ENCODE measurements at regions not wholly inside any gene's neighbourhood (a gene's known extent, or its start where the extent isn't known, plus 50 kb on each side); places are given as distances from the start of the nearest gene placed in this dataset.

- H3K9me3 Mint-ChIP-seq: peaks cover 3% of the 10 kb centered on the region
- DNase-seq (ENCODE audit: low spot score in 2 of 2) (no peak), ATAC-seq (replicated peaks; ENCODE audit: extremely low read depth, poor library complexity, severe bottlenecking) (no peak)
- H3K4me1 Mint-ChIP-seq: no peaks in the 10 kb centered on the region
- H3K4me3 Mint-ChIP-seq: no peak overlapping the region
- H3K27me3 Mint-ChIP-seq: no peaks in the 10 kb centered on the region
- H3K36me3 Mint-ChIP-seq (ENCODE audit: insufficient read depth): no peaks in the 10 kb centered on the region
- no peak overlapping the region for H3K27ac Mint-ChIP-seq (ENCODE audit: low read depth)
Measured at GRCh38 chr5:167814040-167814439, 477.4 kb upstream of the WWC1 start.

DNA sequence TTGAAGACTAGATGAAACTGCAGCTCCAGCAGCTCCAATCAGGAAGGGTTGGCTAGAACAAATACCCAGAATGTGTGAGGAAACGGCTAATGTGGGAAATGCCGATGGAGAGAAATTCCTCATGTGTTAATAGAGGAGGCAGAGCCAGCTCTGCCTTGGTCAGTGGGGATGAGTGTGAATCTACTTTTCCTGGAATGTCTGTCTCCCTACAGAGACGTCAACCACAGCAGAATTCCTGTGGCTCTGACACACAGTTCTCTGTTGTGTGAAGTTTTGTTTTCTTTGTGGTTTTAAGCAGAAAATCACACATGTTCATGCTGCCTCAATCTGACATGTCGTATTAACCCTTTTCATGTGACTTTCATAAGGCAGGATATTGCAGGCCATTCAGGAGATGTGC is 476.6 kb upstream of the WWC1 start:
- peaks cover 3% of the 10 kb centered on the region for H3K9me3 Mint-ChIP-seq
- no peaks in the 10 kb centered on the region for H3K27me3 Mint-ChIP-seq
- H3K27ac Mint-ChIP-seq (ENCODE audit: low read depth): no peak overlapping the region
- ATAC-seq (replicated peaks; ENCODE audit: extremely low read depth, poor library complexity, severe bottlenecking) (no peak), DNase-seq (ENCODE audit: low spot score in 2 of 2) (no peak)
- no peaks in the 10 kb centered on the region for H3K36me3 Mint-ChIP-seq (ENCODE audit: insufficient read depth)
- H3K4me1 Mint-ChIP-seq: no peaks in the 10 kb centered on the region
- no peak overlapping the region for H3K4me3 Mint-ChIP-seq

- Mint-ChIP-seq H3K27me3 (no peaks in the 10 kb centered on the region), H3K9me3 (peaks cover 3% of the 10 kb centered on the region), H3K4me3 (no peak overlapping the region), H3K27ac (ENCODE audit: low read depth) (no peak overlapping the region), H3K4me1 (no peaks in the 10 kb centered on the region), H3K36me3 (ENCODE audit: insufficient read depth) (no peaks in the 10 kb centered on the region)
- ATAC-seq (replicated peaks; ENCODE audit: extremely low read depth, poor library complexity, severe bottlenecking) (no peak), DNase-seq (ENCODE audit: low spot score in 2 of 2) (no peak)
Measured at GRCh38 chr5:167816354-167816753, 475.1 kb upstream of the WWC1 start.

GRCh38 chr5:167816864-167817263 is 474.6 kb upstream of the WWC1 start:
- ATAC-seq (replicated peaks; ENCODE audit: extremely low read depth, poor library complexity, severe bottlenecking): no peak
- DNase-seq (ENCODE audit: low spot score in 2 of 2): no peak
- H3K36me3 Mint-ChIP-seq (ENCODE audit: insufficient read depth): no peaks in the 10 kb centered on the region
- H3K4me3 Mint-ChIP-seq: no peak overlapping the region
- no peaks in the 10 kb centered on the region for H3K27me3 Mint-ChIP-seq
- no peak overlapping the region for H3K27ac Mint-ChIP-seq (ENCODE audit: low read depth)
- no peaks in the 10 kb centered on the region for H3K4me1 Mint-ChIP-seq
- H3K9me3 Mint-ChIP-seq: peaks cover 3% of the 10 kb centered on the region

DNA sequence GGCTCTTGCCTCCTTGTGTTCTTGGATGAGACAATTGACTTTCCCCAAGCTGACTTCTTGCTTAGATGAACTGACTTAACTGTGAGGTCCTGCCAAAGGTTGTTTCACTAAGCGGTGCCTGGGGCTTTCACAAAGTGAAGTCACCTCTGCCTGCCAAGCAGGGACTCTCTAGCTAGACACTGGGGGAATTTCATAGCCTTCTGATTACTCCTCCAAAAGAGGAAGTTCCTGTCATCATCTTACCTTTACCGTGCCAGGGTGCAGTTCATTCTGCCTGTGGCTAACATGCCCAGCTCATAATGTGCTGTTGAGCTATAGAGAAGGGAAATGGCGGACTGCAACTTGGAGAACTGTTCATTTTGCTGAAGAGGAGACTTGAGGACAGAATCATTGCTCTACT is 472.0 kb upstream of the WWC1 start:
- ATAC-seq (replicated peaks; ENCODE audit: extremely low read depth, poor library complexity, severe bottlenecking) (no peak), DNase-seq (ENCODE audit: low spot score in 2 of 2) (no peak)
- Mint-ChIP-seq H3K27me3 (no peaks in the 10 kb centered on the region), H3K4me3 (no peak overlapping the region), H3K9me3 (peaks cover 3% of the 10 kb centered on the region), H3K27ac (ENCODE audit: low read depth) (no peak overlapping the region), H3K36me3 (ENCODE audit: insufficient read depth) (no peaks in the 10 kb centered on the region), H3K4me1 (no peaks in the 10 kb centered on the region)

- H3K27ac Mint-ChIP-seq (ENCODE audit: low read depth): no peak overlapping the region
- H3K9me3 Mint-ChIP-seq: peaks cover 3% of the 10 kb centered on the region
- no peak overlapping the region for H3K4me3 Mint-ChIP-seq
- no peaks in the 10 kb centered on the region for H3K27me3 Mint-ChIP-seq
- DNase-seq (ENCODE audit: low spot score in 2 of 2) (no peak), ATAC-seq (replicated peaks; ENCODE audit: extremely low read depth, poor library complexity, severe bottlenecking) (no peak)
- H3K36me3 Mint-ChIP-seq (ENCODE audit: insufficient read depth): no peaks in the 10 kb centered on the region
- H3K4me1 Mint-ChIP-seq: no peaks in the 10 kb centered on the region
Measured at GRCh38 chr5:167820101-167820990, 471.1 kb upstream of the WWC1 start.

DNA sequence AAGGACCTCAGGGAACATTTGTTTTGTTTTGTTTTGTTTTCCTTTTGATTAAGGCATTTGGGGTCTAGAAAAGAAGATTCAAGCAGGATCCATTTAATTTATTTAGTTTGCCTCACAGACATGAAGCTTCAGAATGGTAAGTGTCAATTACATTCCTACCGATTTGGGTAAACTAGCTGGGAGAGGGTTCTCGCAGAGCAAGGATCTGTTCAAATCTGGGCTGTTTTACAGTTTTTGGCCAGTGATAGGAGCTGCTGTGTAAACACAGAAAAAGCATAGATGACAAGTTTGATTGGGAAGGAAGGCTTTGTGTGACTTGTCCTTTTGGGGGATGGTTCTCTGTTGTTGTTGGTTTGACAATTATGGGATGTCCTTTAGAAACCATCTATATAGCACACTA is 470.3 kb upstream of the WWC1 start:
- Mint-ChIP-seq H3K9me3 (peaks cover 4% of the 10 kb centered on the region), H3K27ac (ENCODE audit: low read depth) (no peak overlapping the region), H3K4me3 (no peak overlapping the region), H3K27me3 (no peaks in the 10 kb centered on the region), H3K36me3 (ENCODE audit: insufficient read depth) (no peaks in the 10 kb centered on the region), H3K4me1 (no peaks in the 10 kb centered on the region)
- no peak for ATAC-seq (replicated peaks; ENCODE audit: extremely low read depth, poor library complexity, severe bottlenecking)
- no peak for DNase-seq (ENCODE audit: low spot score in 2 of 2)

DNA sequence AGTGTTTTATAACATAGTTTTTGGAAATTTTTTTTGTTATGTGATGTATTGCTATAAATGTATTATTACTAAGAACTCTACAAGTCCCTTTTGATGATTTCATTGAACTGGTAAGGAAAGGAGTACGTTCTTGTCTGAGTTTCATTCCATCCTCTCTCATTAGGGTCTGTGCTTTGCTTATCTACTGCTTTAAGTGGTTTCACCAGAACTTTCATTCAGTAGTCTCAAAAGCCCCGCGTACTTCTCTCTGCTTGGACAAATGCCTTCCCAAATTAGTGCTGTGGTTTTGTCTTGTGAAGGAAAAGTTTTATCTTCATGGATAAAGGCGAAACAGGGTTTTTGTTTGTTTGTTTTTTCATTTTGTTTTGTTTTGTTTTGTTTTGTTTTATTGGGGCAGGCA is 469.8 kb upstream of the WWC1 start:
- no peak for ATAC-seq (replicated peaks; ENCODE audit: extremely low read depth, poor library complexity, severe bottlenecking)

DNA sequence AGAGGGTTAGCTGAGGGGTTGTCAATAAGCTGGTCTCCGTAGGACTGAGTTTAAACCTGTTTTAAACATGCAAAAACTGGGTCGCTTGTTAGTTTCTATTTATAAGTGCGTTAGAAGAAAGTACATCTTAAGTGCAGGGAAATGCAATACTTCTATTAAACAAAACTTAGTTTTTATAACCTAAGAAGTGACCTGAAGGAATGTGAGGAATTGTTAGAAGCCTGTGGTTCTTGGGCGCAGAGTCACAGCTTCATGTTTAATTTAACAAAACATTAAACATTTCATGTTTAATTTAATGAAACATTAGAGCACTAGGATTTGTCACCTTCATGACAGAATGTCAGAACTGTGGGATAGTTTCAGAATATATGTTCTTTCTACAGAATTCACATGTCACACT is 469.2 kb upstream of the WWC1 start:
- ATAC-seq (replicated peaks; ENCODE audit: extremely low read depth, poor library complexity, severe bottlenecking) (no peak), DNase-seq (ENCODE audit: low spot score in 2 of 2) (no peak)
- Mint-ChIP-seq H3K9me3 (peaks cover 5% of the 10 kb centered on the region), H3K4me3 (no peak overlapping the region), H3K27me3 (no peaks in the 10 kb centered on the region), H3K27ac (ENCODE audit: low read depth) (no peak overlapping the region), H3K4me1 (no peaks in the 10 kb centered on the region), H3K36me3 (ENCODE audit: insufficient read depth) (no peaks in the 10 kb centered on the region)

More for the DNA sequence above, 469.8 kb upstream of the WWC1 start:
- Mint-ChIP-seq H3K9me3 (peaks cover 5% of the 10 kb centered on the region), H3K27ac (ENCODE audit: low read depth) (no peak overlapping the region), H3K36me3 (ENCODE audit: insufficient read depth) (no peaks in the 10 kb centered on the region), H3K4me1 (no peaks in the 10 kb centered on the region), H3K27me3 (no peaks in the 10 kb centered on the region), H3K4me3 (no peak overlapping the region)
- DNase-seq (ENCODE audit: low spot score in 2 of 2): no peak

- H3K27me3 Mint-ChIP-seq: no peaks in the 10 kb centered on the region
- H3K9me3 Mint-ChIP-seq: peaks cover 12% of the 10 kb centered on the region
- H3K36me3 Mint-ChIP-seq (ENCODE audit: insufficient read depth): no peaks in the 10 kb centered on the region
- DNase-seq (ENCODE audit: low spot score in 2 of 2) (no peak), ATAC-seq (replicated peaks; ENCODE audit: extremely low read depth, poor library complexity, severe bottlenecking) (no peak)
- no peak overlapping the region for H3K4me3 Mint-ChIP-seq
- no peaks in the 10 kb centered on the region for H3K4me1 Mint-ChIP-seq
- no peak overlapping the region for H3K27ac Mint-ChIP-seq (ENCODE audit: low read depth)
Measured at GRCh38 chr5:167823405-167823804, 468.0 kb upstream of the WWC1 start.

DNA sequence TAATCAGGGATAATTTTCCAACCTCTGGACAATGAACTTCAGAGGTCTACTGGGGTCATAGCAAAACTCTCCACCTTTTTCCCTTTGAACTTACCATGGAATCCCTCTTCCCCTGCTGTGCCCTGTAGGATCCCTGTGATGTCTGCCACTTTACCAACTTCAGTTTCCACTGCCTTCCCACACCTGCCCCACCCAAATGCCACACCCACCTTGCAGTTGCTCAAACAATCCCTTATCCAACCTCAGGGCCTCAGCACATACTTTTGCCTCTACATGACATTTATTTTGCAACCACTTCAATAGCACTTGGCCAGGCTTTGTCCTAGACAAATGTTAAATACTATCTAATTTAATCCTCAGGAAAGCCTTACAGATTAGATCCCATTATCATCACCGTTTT is 463.7 kb upstream of the WWC1 start:
- no peaks in the 10 kb centered on the region for H3K36me3 Mint-ChIP-seq (ENCODE audit: insufficient read depth)
- H3K9me3 Mint-ChIP-seq: peaks cover 17% of the 10 kb centered on the region
- no peaks in the 10 kb centered on the region for H3K4me1 Mint-ChIP-seq
- no peak overlapping the region for H3K27ac Mint-ChIP-seq (ENCODE audit: low read depth)
- ATAC-seq (replicated peaks; ENCODE audit: extremely low read depth, poor library complexity, severe bottlenecking) (no peak), DNase-seq (ENCODE audit: low spot score in 2 of 2) (no peak)
- H3K27me3 Mint-ChIP-seq: no peaks in the 10 kb centered on the region
- no peak overlapping the region for H3K4me3 Mint-ChIP-seq

DNA sequence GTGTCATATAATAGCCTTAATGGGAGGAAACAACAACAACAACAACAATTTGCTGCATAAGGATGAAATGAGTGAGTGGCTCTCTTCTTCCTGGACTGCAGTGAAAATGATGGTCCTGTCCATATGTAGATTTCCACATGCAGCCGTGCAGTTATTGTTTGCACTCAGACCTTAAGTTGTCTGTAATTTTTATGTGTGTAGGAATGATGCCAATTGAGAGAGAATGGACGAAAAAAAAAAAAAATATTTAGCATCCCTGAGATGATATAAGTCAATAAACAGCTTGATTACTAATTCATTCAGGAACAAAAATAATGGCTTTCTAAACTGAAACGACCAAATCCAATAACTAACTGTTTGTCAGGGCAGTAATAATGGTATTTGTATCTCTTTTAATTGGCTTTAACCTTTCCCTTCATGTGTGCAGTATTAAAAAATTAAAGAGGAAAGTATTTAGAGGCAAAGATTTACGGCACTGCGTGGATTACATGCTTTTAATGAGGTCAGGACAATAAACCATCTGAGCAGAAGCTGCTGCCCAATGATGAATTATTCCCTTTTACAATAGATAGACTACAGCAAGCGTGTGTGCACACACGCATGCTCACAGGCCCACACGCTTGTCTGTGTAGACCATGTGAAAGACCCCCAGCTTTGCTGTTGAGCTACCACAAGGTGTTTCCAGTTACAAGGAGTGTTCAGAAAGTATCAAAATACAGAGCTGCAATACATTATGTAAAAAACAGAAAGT is 459.5 kb upstream of the WWC1 start:
- Mint-ChIP-seq H3K4me3 (no peak overlapping the region), H3K27me3 (no peaks in the 10 kb centered on the region), H3K36me3 (ENCODE audit: insufficient read depth) (no peaks in the 10 kb centered on the region), H3K9me3 (peaks cover 12% of the 10 kb centered on the region), H3K27ac (ENCODE audit: low read depth) (no peak overlapping the region), H3K4me1 (no peaks in the 10 kb centered on the region)
- ATAC-seq (replicated peaks; ENCODE audit: extremely low read depth, poor library complexity, severe bottlenecking) (no peak), DNase-seq (ENCODE audit: low spot score in 2 of 2) (no peak)

DNA sequence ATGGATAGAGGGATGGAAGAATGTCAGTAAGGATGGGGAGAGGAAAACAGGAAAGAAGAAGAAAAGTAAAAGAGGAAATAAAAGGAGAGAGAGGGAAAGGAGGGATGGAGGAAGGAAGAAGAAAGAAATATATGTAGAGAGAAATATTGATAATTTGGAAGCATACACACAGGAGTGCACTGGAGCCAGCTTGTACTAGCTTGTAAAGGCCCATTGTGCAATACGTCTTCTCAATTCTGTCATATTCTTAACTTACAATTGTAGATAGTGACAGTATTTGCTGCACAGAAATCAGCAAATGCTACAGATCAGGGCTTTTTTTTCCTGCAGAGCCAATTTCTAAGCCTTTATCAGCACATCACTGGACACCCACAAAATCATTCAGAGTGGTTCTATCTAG is 458.8 kb upstream of the WWC1 start:
- Mint-ChIP-seq H3K27ac (ENCODE audit: low read depth) (no peak overlapping the region), H3K27me3 (no peaks in the 10 kb centered on the region), H3K9me3 (peaks cover 12% of the 10 kb centered on the region), H3K36me3 (ENCODE audit: insufficient read depth) (no peaks in the 10 kb centered on the region), H3K4me3 (no peak overlapping the region), H3K4me1 (no peaks in the 10 kb centered on the region)
- DNase-seq (ENCODE audit: low spot score in 2 of 2): no peak
- ATAC-seq (replicated peaks; ENCODE audit: extremely low read depth, poor library complexity, severe bottlenecking): no peak
